ENCODE measurements at regions not wholly inside any gene's neighbourhood (a gene's known extent, or its start where the extent isn't known, plus 50 kb on each side); places are given as distances from the start of the nearest gene placed in this dataset.

- TF ChIP-seq CTCF (IDR thresholded peaks at IDR 0.05; ENCODE audit: insufficient read depth, low read length, poor library complexity, severe bottlenecking) (no peak), EZH2phosphoT487 (conservative IDR thresholded peaks at IDR 0.05; ENCODE audit: low read length) (no peak)
These were observed 98.1 kb upstream of the TLE4 start for GRCh38 chr9:79473704-79474103.
